ENCODE measurements at regions not wholly inside any gene's neighbourhood (a gene's known extent, or its start where the extent isn't known, plus 50 kb on each side); places are given as distances from the start of the nearest gene placed in this dataset.

GRCh38 chr1:4944911-4945310 lies 290.5 kb downstream of the AJAP1 start:
- H3K9me3 ChIP-seq (ENCODE audit: low read length): 0 out of 2 replicates have a peak, but pooled peaks cover 11% of the 10 kb centered on the region
- no peak overlapping the region for H3K4me2 ChIP-seq (ENCODE audit: low read length)
- H3K4me1 ChIP-seq (ENCODE audit: insufficient read depth, low read length): no peaks in the 10 kb centered on the region
- no peak overlapping the region for H3K9ac ChIP-seq (ENCODE audit: low read length)
- H3K79me2 ChIP-seq (ENCODE audit: low read length): no peaks in the 10 kb centered on the region
- no peak for ATAC-seq
- ChIA-PET POLR2A (ENCODE audit: unreplicated experiment) (no interaction called here), CTCF (no interaction called here)
- H4K20me1 ChIP-seq (ENCODE audit: low read length): no peaks in the 10 kb centered on the region
- no peak overlapping the region for H3K27ac ChIP-seq (ENCODE audit: low read length)
- H3K9me2 ChIP-seq (replicated peaks; ENCODE audit: low read length): no peaks in the 10 kb centered on the region
- no peak for DNase-seq
- no peaks in the 10 kb centered on the region for H3K36me3 ChIP-seq (ENCODE audit: low read depth, low read length)
- no peaks in the 10 kb centered on the region for H3F3A ChIP-seq (ENCODE audit: low read length, unreplicated experiment)
- H3K27me3 ChIP-seq (ENCODE audit: low read length): no peaks in the 10 kb centered on the region
- H2AFZ ChIP-seq (ENCODE audit: low read length): no peak overlapping the region
- intact Hi-C loops (cut with micrococcal nuclease): no loop called here
- TF ChIP-seq EZH2 (IDR thresholded peaks at IDR 0.05; ENCODE audit: low read length, unreplicated experiment) (no peak), CTCF (conservative IDR thresholded peaks at IDR 0.05; ENCODE audit: low read depth, low read length) (no peak), EZH2phosphoT487 (IDR thresholded peaks at IDR 0.05; ENCODE audit: borderline replicate concordance, low read length) (no peak)
- BruUV-seq (replicated peaks): no TSS peak
- no peak overlapping the region for H3K4me3 ChIP-seq (ENCODE audit: low read length)

GRCh38 chr1:4944072-4944471 lies 289.7 kb downstream of the AJAP1 start:
- no peak for ATAC-seq
- Histone ChIP-seq H3K9me3 (ENCODE audit: low read length) (peaks cover 18% of the 10 kb centered on the region), H3K9me2 (replicated peaks; ENCODE audit: low read length) (no peaks in the 10 kb centered on the region), H2AFZ (ENCODE audit: low read length) (no peak overlapping the region), H3K36me3 (ENCODE audit: low read depth, low read length) (peaks cover 4% of the 10 kb centered on the region; the same call in 1 of the 2 replicates), H3K27me3 (ENCODE audit: low read length) (no peaks in the 10 kb centered on the region), H3F3A (ENCODE audit: low read length, unreplicated experiment) (no peaks in the 10 kb centered on the region), H3K4me2 (ENCODE audit: low read length) (no peak overlapping the region), H3K27ac (ENCODE audit: low read length) (no peak overlapping the region), H4K20me1 (ENCODE audit: low read length) (no peaks in the 10 kb centered on the region), H3K79me2 (ENCODE audit: low read length) (no peaks in the 10 kb centered on the region), H3K9ac (ENCODE audit: low read length) (no peak overlapping the region), H3K4me1 (ENCODE audit: insufficient read depth, low read length) (no peaks in the 10 kb centered on the region), H3K4me3 (ENCODE audit: low read length) (no peak overlapping the region)
- ChIA-PET POLR2A (ENCODE audit: unreplicated experiment) (no interaction called here), CTCF (no interaction called here)
- intact Hi-C loops (cut with micrococcal nuclease): no loop called here
- no TSS peak for BruUV-seq (replicated peaks)
- no peak for TF ChIP-seq CTCF (conservative IDR thresholded peaks at IDR 0.05; ENCODE audit: low read depth, low read length)
- no peak for TF ChIP-seq EZH2phosphoT487 (IDR thresholded peaks at IDR 0.05; ENCODE audit: borderline replicate concordance, low read length)
- TF ChIP-seq EZH2 (IDR thresholded peaks at IDR 0.05; ENCODE audit: low read length, unreplicated experiment): no peak
- no peak for DNase-seq

GRCh38 chr1:4939266-4939665 lies 284.9 kb downstream of the AJAP1 start:
- no peak overlapping the region for H3K9ac ChIP-seq (ENCODE audit: low read length)
- DNase-seq (no peak), ATAC-seq (no peak)
- H3K79me2 ChIP-seq (ENCODE audit: low read length): no peaks in the 10 kb centered on the region
- peaks cover 4% of the 10 kb centered on the region; the same call in 1 of the 2 replicates for H3K36me3 ChIP-seq (ENCODE audit: low read depth, low read length)
- no peak for TF ChIP-seq EZH2 (IDR thresholded peaks at IDR 0.05; ENCODE audit: low read length, unreplicated experiment)
- no peak for TF ChIP-seq EZH2phosphoT487 (IDR thresholded peaks at IDR 0.05; ENCODE audit: borderline replicate concordance, low read length)
- TF ChIP-seq CTCF (conservative IDR thresholded peaks at IDR 0.05; ENCODE audit: low read depth, low read length): no peak
- peaks cover 23% of the 10 kb centered on the region for H3K9me3 ChIP-seq (ENCODE audit: low read length)
- no peak overlapping the region for H3K4me2 ChIP-seq (ENCODE audit: low read length)
- no peaks in the 10 kb centered on the region for H3K4me1 ChIP-seq (ENCODE audit: insufficient read depth, low read length)
- H3K27me3 ChIP-seq (ENCODE audit: low read length): 0 out of 2 replicates have a peak, but pooled peaks cover 8% of the 10 kb centered on the region
- no peak overlapping the region for H2AFZ ChIP-seq (ENCODE audit: low read length)
- H3K9me2 ChIP-seq (replicated peaks; ENCODE audit: low read length): no peaks in the 10 kb centered on the region
- ChIA-PET CTCF (no interaction called here), POLR2A (ENCODE audit: unreplicated experiment) (no interaction called here)
- no TSS peak for BruUV-seq (replicated peaks)
- intact Hi-C loops (cut with micrococcal nuclease): no loop called here
- no peaks in the 10 kb centered on the region for H3F3A ChIP-seq (ENCODE audit: low read length, unreplicated experiment)
- H3K27ac ChIP-seq (ENCODE audit: low read length): no peak overlapping the region
- no peaks in the 10 kb centered on the region for H4K20me1 ChIP-seq (ENCODE audit: low read length)
- no peak overlapping the region for H3K4me3 ChIP-seq (ENCODE audit: low read length)
